Esophagus muscularis mucosa (tissue), 3 donors: ENCODE measurements at regions not wholly inside any gene's neighbourhood (a gene's known extent, or its start where the extent isn't known, plus 50 kb on each side); places are given as distances from the start of the nearest gene placed in this dataset.

Experiments
- POLR2A ChIP-seq: fragments of 450-650 bp; IDR thresholded peaks from one replicate; pipeline ENCODE4 v1.6.1; 2017; ENCODE audit warnings: antibody characterized with exemption, moderate library complexity, mild to moderate bottlenecking, low read depth
- TF ChIP-seq, protein P1 (sequence below), 3 experiments: fragments of 200-600 bp in 2 of 3; fragments of 450-650 bp in 1 of 3; sonication (generic) in 2 of 3; IDR thresholded peaks; one replicate each; pipeline ENCODE4 v1.5.1; 2017 to 2019; ENCODE audit warnings: antibody characterized with exemption in 3 of 3, mild to moderate bottlenecking in 2 of 3, moderate library complexity in 1 of 3

DNA sequence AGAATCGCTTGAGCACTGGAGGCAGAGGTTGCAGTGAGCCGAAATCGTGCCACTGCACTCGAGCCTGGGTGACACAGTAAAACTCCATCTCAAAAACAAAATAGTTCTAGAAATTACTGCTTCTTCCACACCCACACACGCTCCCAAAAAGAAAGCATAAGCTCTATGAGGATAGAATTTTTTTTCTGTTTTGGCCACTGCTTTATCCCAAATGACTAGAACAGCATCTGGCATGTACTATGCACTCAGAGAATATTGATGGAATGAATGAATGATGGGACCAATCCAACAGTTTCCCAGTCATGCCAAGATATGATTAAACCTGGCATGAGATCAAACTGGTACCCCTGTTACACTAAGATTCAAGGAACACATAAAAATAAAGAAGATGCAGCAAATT, 455.4 kb upstream of the CHAC2 start:
- TF ChIP-seq, protein P1, sequence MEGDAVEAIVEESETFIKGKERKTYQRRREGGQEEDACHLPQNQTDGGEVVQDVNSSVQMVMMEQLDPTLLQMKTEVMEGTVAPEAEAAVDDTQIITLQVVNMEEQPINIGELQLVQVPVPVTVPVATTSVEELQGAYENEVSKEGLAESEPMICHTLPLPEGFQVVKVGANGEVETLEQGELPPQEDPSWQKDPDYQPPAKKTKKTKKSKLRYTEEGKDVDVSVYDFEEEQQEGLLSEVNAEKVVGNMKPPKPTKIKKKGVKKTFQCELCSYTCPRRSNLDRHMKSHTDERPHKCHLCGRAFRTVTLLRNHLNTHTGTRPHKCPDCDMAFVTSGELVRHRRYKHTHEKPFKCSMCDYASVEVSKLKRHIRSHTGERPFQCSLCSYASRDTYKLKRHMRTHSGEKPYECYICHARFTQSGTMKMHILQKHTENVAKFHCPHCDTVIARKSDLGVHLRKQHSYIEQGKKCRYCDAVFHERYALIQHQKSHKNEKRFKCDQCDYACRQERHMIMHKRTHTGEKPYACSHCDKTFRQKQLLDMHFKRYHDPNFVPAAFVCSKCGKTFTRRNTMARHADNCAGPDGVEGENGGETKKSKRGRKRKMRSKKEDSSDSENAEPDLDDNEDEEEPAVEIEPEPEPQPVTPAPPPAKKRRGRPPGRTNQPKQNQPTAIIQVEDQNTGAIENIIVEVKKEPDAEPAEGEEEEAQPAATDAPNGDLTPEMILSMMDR (IDR thresholded peaks at IDR 0.05) = no peak
- no peak for TF ChIP-seq POLR2A
